GM12878 (cell line): ENCODE measurements at regions not wholly inside any gene's neighbourhood (a gene's known extent, or its start where the extent isn't known, plus 50 kb on each side); places are given as distances from the start of the nearest gene placed in this dataset.

Experiments
- ATAC-seq: fragments of 200-7000 bp; cut with Tn5 transposase; 3 replicates; pipeline ENCODE4 v1.9.1; 2020; ENCODE audit warnings: mild to moderate bottlenecking, moderate library complexity
- BruUV-seq: library from RNA; stranded (reverse); fragments of 400-500 nt; replicated peaks from 2 replicates; lab custom pipeline; 2021; lab: Mats Ljungman, UMichigan
- CTCF ChIA-PET: fragments of 300-600 bp; sonication (Branson Sonifier 250); formaldehyde crosslinking; extraction: SDS; loops from one replicate; lab custom pipeline; 2021; ENCODE audit warnings: inconsistent platforms; lab: Yijun Ruan, JAX
- POLR2A ChIA-PET: fragments of 350-600 bp; formaldehyde crosslinking; extraction: SDS; loops from one replicate; lab custom pipeline; 2021; ENCODE audit warnings: inconsistent platforms; lab: Charles Lee
- RAD21 ChIA-PET: fragments of 300-600 bp; sonication (Branson Sonifier 250); formaldehyde crosslinking; loops from one replicate; lab custom pipeline; 2023; ENCODE audit warnings: antibody characterized with exemption; ENCODE audit not compliant: unreplicated experiment; lab: Charles Lee
- SMC1A ChIA-PET: fragments of 300-600 bp; sonication (Branson Sonifier 250); formaldehyde crosslinking; loops from one replicate; lab custom pipeline; 2023; ENCODE audit not compliant: unreplicated experiment, uncharacterized antibody; lab: Charles Lee
- DNase-seq: peaks from one replicate; pipeline ENCODE4 v3.0.0-alpha.2; 2011; ENCODE audit warnings: low read depth, low spot score
- FAIRE-seq: peaks from 3 replicates; lab custom pipeline; 2011; peaks lifted over from hg19 to GRCh38; lab: Jason Lieb, UNC
- H2AFZ ChIP-seq: 2 replicates; pipeline ENCODE4 v1.6.0; 2011; ENCODE audit warnings: low read depth, low read length, control low read depth; ENCODE audit not compliant: control insufficient read depth
- H3K27ac ChIP-seq: 2 replicates; pipeline ENCODE4 v1.5.1; 2011; ENCODE audit warnings: control low read depth; ENCODE audit not compliant: control insufficient read depth, insufficient read depth
- H3K27me3 ChIP-seq, 2 experiments: replicated peaks in 1 of 2; 2 replicates each; pipeline versions ENCODE4 v1.6.0 to v1.6.1; 2011; ENCODE audit warnings: low read length in 1 of 2; ENCODE audit not compliant: control insufficient read depth in 2 of 2, insufficient read depth in 2 of 2
- H3K36me3 ChIP-seq, 2 experiments: 2 replicates each; pipeline ENCODE4 v1.5.1; 2011; ENCODE audit warnings: low read length in 1 of 2; ENCODE audit not compliant: control insufficient read depth in 2 of 2, insufficient read depth in 2 of 2
- H3K4me1 ChIP-seq: 2 replicates; pipeline ENCODE4 v1.6.1; 2011; ENCODE audit warnings: mild to moderate bottlenecking, low read length, moderate library complexity, mixed read lengths; ENCODE audit not compliant: control insufficient read depth, insufficient read depth
- H3K4me2 ChIP-seq: 2 replicates; pipeline ENCODE4 v1.6.0; 2011; ENCODE audit warnings: control low read depth; ENCODE audit not compliant: control insufficient read depth, insufficient read depth
- H3K4me3 ChIP-seq: fragments of 200-600 bp; sonication (generic); 2 replicates; pipeline ENCODE4 v1.5.1; 2016
- H3K79me2 ChIP-seq: 2 replicates; pipeline ENCODE4 v1.6.0; 2011; ENCODE audit warnings: low read length; ENCODE audit not compliant: control insufficient read depth, insufficient read depth
- H3K9ac ChIP-seq: 2 replicates; pipeline ENCODE4 v1.8.0; 2011; ENCODE audit warnings: low read length, control low read depth, mixed read lengths; ENCODE audit not compliant: control insufficient read depth, insufficient read depth
- H3K9me3 ChIP-seq: replicated peaks from 3 replicates; pipeline ENCODE4 v1.5.1; 2011; ENCODE audit warnings: mild to moderate bottlenecking, low read length; ENCODE audit not compliant: control insufficient read depth, insufficient read depth
- H4K20me1 ChIP-seq: 2 replicates; pipeline ENCODE4 v1.6.0; 2011; ENCODE audit not compliant: control insufficient read depth, insufficient read depth
- EZH2 ChIP-seq: IDR thresholded peaks from 2 replicates; pipeline ENCODE4 v1.6.1; 2012; ENCODE audit warnings: low read depth, mild to moderate bottlenecking, control low read depth, inconsistent platforms, low read length, borderline replicate concordance; ENCODE audit not compliant: control insufficient read depth
- FOS ChIP-seq: IDR thresholded peaks from 3 replicates; pipeline ENCODE4 v1.6.1; 2011; ENCODE audit warnings: borderline replicate concordance; ENCODE audit not compliant: insufficient read length; ENCODE audit errors: extremely low read depth
- FOXM1 ChIP-seq: IDR thresholded peaks from 2 replicates; pipeline ENCODE4 v1.6.1; 2012; ENCODE audit warnings: low read depth, mild to moderate bottlenecking, inconsistent platforms, low read length, moderate library complexity
- LARP7 ChIP-seq: fragments of 450-650 bp; IDR thresholded peaks from 2 replicates; pipeline ENCODE4 v1.6.1; 2017; ENCODE audit warnings: mild to moderate bottlenecking
- MXI1 ChIP-seq: fragments of 150-350 bp; IDR thresholded peaks from 2 replicates; pipeline ENCODE4 v1.6.1; 2011; ENCODE audit warnings: low read depth, mild to moderate bottlenecking, inconsistent platforms, low read length, improper control_type of control experiment
- MYC ChIP-seq: IDR thresholded peaks from 2 replicates; pipeline ENCODE4 v1.6.1; 2011; ENCODE audit warnings: mild to moderate bottlenecking, low read length, moderate library complexity, inconsistent platforms; ENCODE audit not compliant: insufficient read depth, insufficient replicate concordance, insufficient read length, severe bottlenecking
- YY1 ChIP-seq: IDR thresholded peaks from 2 replicates; pipeline ENCODE4 v1.6.1; 2011; ENCODE audit warnings: low read depth, mild to moderate bottlenecking, low read length
- ZBTB40 ChIP-seq: fragments of 450-650 bp; IDR thresholded peaks from 2 replicates; pipeline ENCODE4 v1.6.1; 2016; ENCODE audit warnings: mild to moderate bottlenecking, moderate library complexity, borderline replicate concordance
- in situ Hi-C: fragments of 300-500 bp; cut with MboI; formaldehyde crosslinking; loops from 9 replicates; pipeline ENCODE4 v1.14.3; 2018; ENCODE audit warnings: mixed read lengths
- intact Hi-C: fragments of 100-400 bp; cut with micrococcal nuclease; formaldehyde crosslinking; loops from one replicate; pipeline ENCODE4 v1.14.2; 2022; ENCODE audit not compliant: unreplicated experiment
- TF ChIP-seq, protein P1 (sequence below): IDR thresholded peaks from 2 replicates; pipeline ENCODE4 v1.6.1; 2011; ENCODE audit warnings: mild to moderate bottlenecking, low read depth, low read length, moderate library complexity; ENCODE audit not compliant: insufficient replicate concordance
- TF ChIP-seq, protein P2 (sequence below): fragments of 450-650 bp; IDR thresholded peaks from 2 replicates; pipeline ENCODE4 v1.6.1; 2017; ENCODE audit warnings: mild to moderate bottlenecking, low read depth, inconsistent platforms; ENCODE audit not compliant: poor library complexity, severe bottlenecking

DNA sequence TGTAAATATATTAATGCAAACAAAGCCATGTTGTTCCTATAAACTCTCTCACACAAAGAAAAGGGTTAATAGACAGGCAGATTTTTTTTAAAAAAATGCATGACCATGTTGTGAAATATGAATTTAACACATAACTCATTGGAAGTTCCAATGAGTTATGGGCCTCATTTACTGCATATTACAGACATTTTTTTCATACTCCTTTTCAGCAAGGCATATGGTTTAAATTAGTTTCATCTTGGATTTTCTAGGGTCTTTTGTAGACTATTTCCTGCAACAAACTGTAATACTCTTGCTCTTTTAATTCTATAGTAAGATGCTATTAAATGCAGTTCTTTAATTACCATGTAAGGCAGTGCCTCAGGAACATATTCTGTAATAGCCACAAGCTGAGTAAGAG lies 323.1 kb downstream of the GBA3 start:
- intact Hi-C loops = no loop called here
- POLR2A ChIA-PET = no interaction called here
- Histone ChIP-seq H3K4me1 (no peaks in the 10 kb centered on the region), H2AFZ (no peak overlapping the region), H3K36me3 (no peaks in the 10 kb centered on the region), H3K9me3 (no peaks in the 10 kb centered on the region), H3K79me2 (no peaks in the 10 kb centered on the region), H3K27ac (no peak overlapping the region), H4K20me1 (no peaks in the 10 kb centered on the region), H3K9ac (no peak overlapping the region), H3K4me2 (no peak overlapping the region), H3K4me3 (no peak overlapping the region), H3K27me3 (no peaks in the 10 kb centered on the region)
- ATAC-seq = no peak
- RAD21 ChIA-PET = no interaction called here
- SMC1A ChIA-PET = interaction anchor here (0.7 to 1.2 kb wide), 3 partner anchors 9 to 99 kb away, joined by 3 read pairs; no protein-coding TSS in a partner anchor
- DNase-seq = no peak
- no peak for FAIRE-seq
- no peak for TF ChIP-seq MYC
- no peak for TF ChIP-seq LARP7
- TF ChIP-seq EZH2 = no peak
- no peak for TF ChIP-seq MXI1
- TF ChIP-seq, protein P1, sequence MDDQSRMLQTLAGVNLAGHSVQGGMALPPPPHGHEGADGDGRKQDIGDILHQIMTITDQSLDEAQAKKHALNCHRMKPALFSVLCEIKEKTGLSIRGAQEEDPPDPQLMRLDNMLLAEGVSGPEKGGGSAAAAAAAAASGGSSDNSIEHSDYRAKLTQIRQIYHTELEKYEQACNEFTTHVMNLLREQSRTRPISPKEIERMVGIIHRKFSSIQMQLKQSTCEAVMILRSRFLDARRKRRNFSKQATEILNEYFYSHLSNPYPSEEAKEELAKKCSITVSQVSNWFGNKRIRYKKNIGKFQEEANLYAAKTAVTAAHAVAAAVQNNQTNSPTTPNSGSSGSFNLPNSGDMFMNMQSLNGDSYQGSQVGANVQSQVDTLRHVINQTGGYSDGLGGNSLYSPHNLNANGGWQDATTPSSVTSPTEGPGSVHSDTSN = no peak
- TF ChIP-seq ZBTB40 = no peak
- no peak for TF ChIP-seq FOS
- no peak for TF ChIP-seq YY1
- TF ChIP-seq FOXM1 = no peak
- TF ChIP-seq, protein P2, sequence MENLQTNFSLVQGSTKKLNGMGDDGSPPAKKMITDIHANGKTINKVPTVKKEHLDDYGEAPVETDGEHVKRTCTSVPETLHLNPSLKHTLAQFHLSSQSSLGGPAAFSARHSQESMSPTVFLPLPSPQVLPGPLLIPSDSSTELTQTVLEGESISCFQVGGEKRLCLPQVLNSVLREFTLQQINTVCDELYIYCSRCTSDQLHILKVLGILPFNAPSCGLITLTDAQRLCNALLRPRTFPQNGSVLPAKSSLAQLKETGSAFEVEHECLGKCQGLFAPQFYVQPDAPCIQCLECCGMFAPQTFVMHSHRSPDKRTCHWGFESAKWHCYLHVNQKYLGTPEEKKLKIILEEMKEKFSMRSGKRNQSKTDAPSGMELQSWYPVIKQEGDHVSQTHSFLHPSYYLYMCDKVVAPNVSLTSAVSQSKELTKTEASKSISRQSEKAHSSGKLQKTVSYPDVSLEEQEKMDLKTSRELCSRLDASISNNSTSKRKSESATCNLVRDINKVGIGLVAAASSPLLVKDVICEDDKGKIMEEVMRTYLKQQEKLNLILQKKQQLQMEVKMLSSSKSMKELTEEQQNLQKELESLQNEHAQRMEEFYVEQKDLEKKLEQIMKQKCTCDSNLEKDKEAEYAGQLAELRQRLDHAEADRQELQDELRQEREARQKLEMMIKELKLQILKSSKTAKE = no peak
- in situ Hi-C loops = no loop called here
- CTCF ChIA-PET = interaction anchor here (1.3 to 1.6 kb wide), 3 partner anchors 20 to 120 kb away, joined by 3 to 4 read pairs (median 3); no protein-coding TSS in a partner anchor
- no TSS peak for BruUV-seq
